ENCODE measurements at regions not wholly inside any gene's neighbourhood (a gene's known extent, or its start where the extent isn't known, plus 50 kb on each side); places are given as distances from the start of the nearest gene placed in this dataset.

GRCh38 chr2:139609109-139609508 is 828.9 kb upstream of the NXPH2 start:
- no peaks in the 10 kb centered on the region for H3K4me1 ChIP-seq
- TF ChIP-seq CTCF (IDR thresholded peaks at IDR 0.05) = no peak
- no peak for TF ChIP-seq POLR2A (IDR thresholded peaks at IDR 0.05)
- no peaks in the 10 kb centered on the region for H3K9me3 ChIP-seq
- no peaks in the 10 kb centered on the region for H3K27me3 ChIP-seq
- WGBS, 2 donors = 74 to 92% methylated on average over 3 of the region's 3 CpGs
- H3K4me3 ChIP-seq = no peak overlapping the region
- H3K27ac ChIP-seq = no peak overlapping the region
- H3K36me3 ChIP-seq (ENCODE audit: low read depth, missing control alignments) = no peaks in the 10 kb centered on the region
- DNase-seq = no peak
- intact Hi-C loops (cut with DNase I; ENCODE audit: low total_unique reads) = no loop called here

- DNase-seq = no peak
- 89 to 93% methylated on average over 2 of the region's 2 CpGs for WGBS, 2 donors
- Histone ChIP-seq H3K4me3 (no peak overlapping the region), H3K9me3 (no peaks in the 10 kb centered on the region), H3K27me3 (no peaks in the 10 kb centered on the region), H3K27ac (no peak overlapping the region), H3K36me3 (ENCODE audit: low read depth, missing control alignments) (no peaks in the 10 kb centered on the region), H3K4me1 (no peaks in the 10 kb centered on the region)
- TF ChIP-seq POLR2A (IDR thresholded peaks at IDR 0.05) (no peak), CTCF (IDR thresholded peaks at IDR 0.05) (no peak)
- intact Hi-C loops (cut with DNase I; ENCODE audit: low total_unique reads) = no loop called here
Observed at GRCh38 chr2:139605668-139606067, 825.5 kb upstream of the NXPH2 start.

DNA sequence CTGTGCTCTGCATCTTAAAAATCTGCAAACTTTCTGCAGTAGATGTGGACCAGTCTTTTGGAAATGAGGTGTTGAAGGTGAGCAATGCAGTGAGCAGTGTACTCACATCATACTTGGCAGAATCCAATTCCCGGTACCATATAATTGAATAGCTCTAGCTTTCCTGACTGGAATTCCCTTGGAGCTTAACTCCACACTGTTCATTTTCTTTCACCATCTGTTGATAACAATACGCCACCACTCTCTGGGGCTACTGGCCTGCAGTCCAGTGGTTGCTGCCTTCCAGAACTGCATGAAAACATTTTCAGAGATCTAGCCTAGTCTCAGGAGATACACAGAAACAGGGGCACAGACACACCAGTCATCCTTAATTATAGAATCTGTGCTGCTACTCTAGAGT is 820.0 kb upstream of the NXPH2 start:
- Histone ChIP-seq H3K36me3 (ENCODE audit: low read depth, missing control alignments) (no peaks in the 10 kb centered on the region), H3K9me3 (no peaks in the 10 kb centered on the region), H3K27me3 (no peaks in the 10 kb centered on the region), H3K4me3 (no peak overlapping the region), H3K27ac (no peak overlapping the region), H3K4me1 (no peaks in the 10 kb centered on the region)
- TF ChIP-seq CTCF (IDR thresholded peaks at IDR 0.05) (no peak), POLR2A (IDR thresholded peaks at IDR 0.05) (no peak)
- 43 to 66% methylated on average over 2 of the region's 2 CpGs for whole genome bisulfite sequencing, 2 donors
- intact Hi-C loops (cut with DNase I; ENCODE audit: low total_unique reads) = no loop called here
- no peak for DNase-seq

DNA sequence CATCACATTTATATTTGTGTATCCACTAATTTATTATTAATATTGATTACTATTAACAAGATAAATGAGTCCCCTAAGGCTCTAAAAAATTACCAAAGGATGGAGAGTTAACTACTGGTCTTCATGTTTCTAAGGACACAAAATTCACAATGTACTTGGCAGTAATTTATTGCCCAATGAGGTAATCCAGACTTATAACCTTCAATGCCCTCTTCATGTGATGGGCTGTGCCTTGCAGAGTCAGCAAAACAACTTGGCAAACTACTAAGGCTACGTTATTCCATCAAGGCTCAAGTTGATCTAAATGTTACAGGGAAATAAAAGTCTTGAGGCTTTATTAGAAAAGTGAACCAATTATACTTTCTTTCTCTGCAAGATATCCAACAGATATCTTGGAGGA is 804.9 kb upstream of the NXPH2 start:
- no peak for DNase-seq

More for the DNA sequence above, 804.9 kb upstream of the NXPH2 start:
- TF ChIP-seq CTCF (IDR thresholded peaks at IDR 0.05) (no peak), POLR2A (IDR thresholded peaks at IDR 0.05) (no peak)
- Histone ChIP-seq H3K27ac (no peak overlapping the region), H3K4me3 (no peak overlapping the region), H3K27me3 (no peaks in the 10 kb centered on the region), H3K36me3 (ENCODE audit: low read depth, missing control alignments) (no peaks in the 10 kb centered on the region), H3K4me1 (no peaks in the 10 kb centered on the region), H3K9me3 (no peaks in the 10 kb centered on the region)
- intact Hi-C loops (cut with DNase I; ENCODE audit: low total_unique reads) = no loop called here
- WGBS, 2 donors = 60 to 75% methylated on average over 1 of the region's 1 CpG

Data from testis (tissue), 2 donors.